ENCODE measurements at regions not wholly inside any gene's neighbourhood (a gene's known extent, or its start where the extent isn't known, plus 50 kb on each side); places are given as distances from the start of the nearest gene placed in this dataset.

- no peak for DNase-seq
Observed at GRCh38 chr10:78432583-78432982, 398.9 kb downstream of the RPS24 start.

DNA sequence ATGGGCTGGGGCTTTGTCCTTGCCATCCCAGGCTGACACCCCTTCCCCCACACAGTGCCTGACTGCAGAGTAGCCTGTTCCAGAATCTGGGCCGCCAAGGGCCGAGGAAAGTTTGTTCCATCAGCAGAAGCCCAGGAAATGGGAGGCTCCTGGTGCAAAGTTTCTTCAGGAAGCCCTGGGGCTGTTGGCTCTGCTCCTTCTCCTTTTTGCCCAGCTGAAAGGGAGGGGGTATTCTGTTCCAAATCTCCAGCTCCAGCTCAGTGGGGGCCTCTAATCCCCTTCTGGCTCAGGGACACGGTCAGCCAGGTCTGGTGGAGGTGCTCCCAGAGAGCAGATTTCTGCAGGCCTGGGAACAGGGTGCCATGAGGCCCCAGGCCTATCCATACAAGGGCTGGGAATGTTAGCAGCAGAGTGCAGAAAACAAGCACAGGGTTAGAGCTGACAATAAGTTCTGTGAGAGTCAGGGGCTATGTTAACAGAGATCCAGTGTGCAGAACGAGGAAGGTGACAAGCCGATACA is 399.5 kb downstream of the RPS24 start:
- TF ChIP-seq EP300 (IDR thresholded peaks at IDR 0.05) (no peak), CTCF (IDR thresholded peaks at IDR 0.05) (no peak), POLR2A (IDR thresholded peaks at IDR 0.05) (no peak), POLR2AphosphoS5 (IDR thresholded peaks at IDR 0.05) (no peak)
- Histone ChIP-seq H3K9me3 (no peaks in the 10 kb centered on the region), H3K27ac (no peak overlapping the region), H3K36me3 (no peaks in the 10 kb centered on the region), H3K4me3 (no peak overlapping the region), H3K4me1 (peaks cover 0 to 3% (median 0%) of the 10 kb centered on the region in 4 donors), H3K27me3 (no peaks in the 10 kb centered on the region)
- ATAC-seq (ENCODE audit: low FRiP score in 2 of 2), result peak in 1 of 2 donors; percentile 20
- WGBS, 2 donors, result 82 to 83% methylated on average over 4 to 5 of the region's 5 CpGs
- DNase-seq, result no peak

More at GRCh38 chr10:78432583-78432982, 398.9 kb downstream of the RPS24 start:
- Histone ChIP-seq H3K4me3 (no peak overlapping the region), H3K9me3 (no peaks in the 10 kb centered on the region), H3K36me3 (no peaks in the 10 kb centered on the region), H3K27me3 (no peaks in the 10 kb centered on the region), H3K4me1 (peaks cover 0 to 3% (median 0%) of the 10 kb centered on the region in 4 donors), H3K27ac (no peak overlapping the region)
- no peak for TF ChIP-seq EP300 (IDR thresholded peaks at IDR 0.05)
- TF ChIP-seq POLR2AphosphoS5 (IDR thresholded peaks at IDR 0.05), result no peak
- no peak for TF ChIP-seq CTCF (IDR thresholded peaks at IDR 0.05)
- no peak for TF ChIP-seq POLR2A (IDR thresholded peaks at IDR 0.05)
- ATAC-seq (ENCODE audit: low FRiP score in 2 of 2), result no peak
- 81 to 85% methylated on average over 2 of the region's 2 CpGs for WGBS, 2 donors

DNA sequence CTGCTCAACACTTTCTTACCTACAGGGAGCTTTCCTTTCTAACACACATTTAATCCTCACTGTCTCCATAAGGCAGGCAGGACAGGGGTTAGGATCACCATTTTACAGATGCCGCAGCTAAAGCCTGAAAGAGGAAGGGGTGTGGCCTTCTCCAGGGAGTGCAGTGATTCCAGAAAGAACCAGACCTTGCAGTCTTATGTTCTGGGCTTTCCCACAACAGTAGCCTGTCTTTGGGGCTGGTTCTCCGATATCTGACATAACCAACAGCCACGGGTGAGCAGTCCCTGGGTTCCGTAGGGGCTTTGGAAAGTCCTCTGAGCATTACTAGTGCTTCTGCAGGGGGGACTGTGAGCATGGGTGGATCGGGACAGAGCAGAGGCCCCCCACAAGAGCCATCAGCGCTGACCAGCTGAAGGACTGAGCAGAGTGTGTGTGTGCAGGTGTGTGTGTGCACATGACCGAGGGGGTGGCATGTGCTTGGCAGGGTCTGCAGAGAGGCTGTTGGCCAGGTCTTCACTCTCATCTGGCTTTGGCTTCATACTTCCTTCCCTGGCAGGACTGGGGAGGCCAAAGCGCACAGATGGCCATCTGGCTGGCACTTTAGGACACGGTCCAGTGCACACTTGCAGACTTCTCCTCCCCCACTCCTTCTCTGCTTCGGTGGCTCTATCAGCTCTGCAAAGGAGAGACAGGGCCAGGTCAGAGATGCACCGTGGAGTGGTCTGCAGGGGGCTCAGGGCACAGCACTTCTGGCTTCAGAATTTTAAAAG is 400.3 kb downstream of the RPS24 start:
- ATAC-seq (ENCODE audit: low FRiP score in 2 of 2) (peak; percentile 12 to 63), DNase-seq (no peak)
- Histone ChIP-seq H3K4me1 (peaks cover 0 to 3% (median 0%) of the 10 kb centered on the region in 4 donors), H3K36me3 (no peaks in the 10 kb centered on the region), H3K27ac (no peak overlapping the region), H3K4me3 (no peak overlapping the region), H3K27me3 (no peaks in the 10 kb centered on the region), H3K9me3 (no peaks in the 10 kb centered on the region)
- WGBS, 2 donors, result 68 to 79% methylated on average over 6 to 11 of the region's 11 CpGs
- TF ChIP-seq POLR2A (IDR thresholded peaks at IDR 0.05) (no peak), POLR2AphosphoS5 (IDR thresholded peaks at IDR 0.05) (no peak), CTCF (IDR thresholded peaks at IDR 0.05) (no peak), EP300 (IDR thresholded peaks at IDR 0.05) (no peak)

DNA sequence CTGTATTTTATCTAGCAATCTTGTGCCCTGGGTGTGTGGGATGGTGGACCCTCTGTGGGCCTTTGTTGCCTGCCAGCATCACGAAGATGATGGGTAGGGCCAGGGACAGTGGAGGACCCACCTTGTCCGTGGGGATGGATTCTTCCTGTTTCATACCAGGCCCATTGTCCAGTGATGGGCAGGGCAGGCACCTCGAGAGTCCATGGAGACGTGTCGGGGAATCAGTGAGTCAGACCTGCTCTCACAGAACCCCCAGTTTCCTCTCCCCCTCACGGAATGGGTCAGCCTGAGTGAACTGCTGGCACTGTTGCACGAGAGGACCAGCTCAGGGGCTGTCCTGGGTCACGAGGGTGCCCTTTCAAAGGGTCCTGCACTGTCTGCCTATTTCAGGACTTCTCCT is 401.2 kb downstream of the RPS24 start:
- Histone ChIP-seq H3K9me3 (no peaks in the 10 kb centered on the region), H3K27me3 (no peaks in the 10 kb centered on the region), H3K4me3 (no peak overlapping the region), H3K36me3 (no peaks in the 10 kb centered on the region), H3K27ac (no peak overlapping the region), H3K4me1 (peaks cover 0 to 3% (median 0%) of the 10 kb centered on the region in 4 donors)
- DNase-seq (no peak), ATAC-seq (ENCODE audit: low FRiP score in 2 of 2) (no peak)
- WGBS, 2 donors, result 69 to 74% methylated on average over 2 to 8 of the region's 8 CpGs
- TF ChIP-seq POLR2A (IDR thresholded peaks at IDR 0.05) (no peak), POLR2AphosphoS5 (IDR thresholded peaks at IDR 0.05) (no peak), CTCF (IDR thresholded peaks at IDR 0.05) (no peak), EP300 (IDR thresholded peaks at IDR 0.05) (no peak)
